AG10803 (cell line): ENCODE measurements at regions not wholly inside any gene's neighbourhood (a gene's known extent, or its start where the extent isn't known, plus 50 kb on each side); places are given as distances from the start of the nearest gene placed in this dataset.

Experiments
- DNase-seq: peaks from one replicate; pipeline ENCODE4 v3.0.0; 2010; ENCODE audit warnings: low read depth
- H3K4me3 ChIP-seq: 2 replicates; pipeline ENCODE4 v1.5.1; 2011; ENCODE audit warnings: mild to moderate bottlenecking, low read length, control low read depth
- TF ChIP-seq, protein P1 (sequence below): conservative IDR thresholded peaks from 2 replicates; pipeline ENCODE4 v1.5.1; 2011; ENCODE audit warnings: mild to moderate bottlenecking, low read length, control low read depth, inconsistent platforms

DNA sequence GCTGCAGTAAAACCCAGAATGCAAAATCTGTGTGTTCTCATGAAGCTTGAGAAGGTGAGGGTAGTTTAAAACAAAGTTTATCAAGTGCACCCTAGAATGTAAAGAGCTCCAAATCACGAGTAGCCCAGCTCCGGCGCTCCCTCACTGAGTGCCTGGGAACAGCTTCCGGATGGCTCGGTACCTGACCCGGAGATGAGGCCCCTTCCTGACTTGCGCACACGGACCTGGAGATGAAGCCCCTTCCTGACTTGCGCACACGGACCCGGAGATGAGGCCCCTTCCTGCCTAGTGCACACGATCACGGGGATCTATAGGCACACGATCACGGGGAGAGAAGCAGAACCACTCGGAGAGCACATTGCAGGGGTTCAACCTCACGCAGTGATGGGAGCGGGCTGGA lies 322.1 kb upstream of the RNF32 start:
- TF ChIP-seq, protein P1, sequence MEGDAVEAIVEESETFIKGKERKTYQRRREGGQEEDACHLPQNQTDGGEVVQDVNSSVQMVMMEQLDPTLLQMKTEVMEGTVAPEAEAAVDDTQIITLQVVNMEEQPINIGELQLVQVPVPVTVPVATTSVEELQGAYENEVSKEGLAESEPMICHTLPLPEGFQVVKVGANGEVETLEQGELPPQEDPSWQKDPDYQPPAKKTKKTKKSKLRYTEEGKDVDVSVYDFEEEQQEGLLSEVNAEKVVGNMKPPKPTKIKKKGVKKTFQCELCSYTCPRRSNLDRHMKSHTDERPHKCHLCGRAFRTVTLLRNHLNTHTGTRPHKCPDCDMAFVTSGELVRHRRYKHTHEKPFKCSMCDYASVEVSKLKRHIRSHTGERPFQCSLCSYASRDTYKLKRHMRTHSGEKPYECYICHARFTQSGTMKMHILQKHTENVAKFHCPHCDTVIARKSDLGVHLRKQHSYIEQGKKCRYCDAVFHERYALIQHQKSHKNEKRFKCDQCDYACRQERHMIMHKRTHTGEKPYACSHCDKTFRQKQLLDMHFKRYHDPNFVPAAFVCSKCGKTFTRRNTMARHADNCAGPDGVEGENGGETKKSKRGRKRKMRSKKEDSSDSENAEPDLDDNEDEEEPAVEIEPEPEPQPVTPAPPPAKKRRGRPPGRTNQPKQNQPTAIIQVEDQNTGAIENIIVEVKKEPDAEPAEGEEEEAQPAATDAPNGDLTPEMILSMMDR: no peak
- no peak overlapping the region for H3K4me3 ChIP-seq
- no peak for DNase-seq

DNA sequence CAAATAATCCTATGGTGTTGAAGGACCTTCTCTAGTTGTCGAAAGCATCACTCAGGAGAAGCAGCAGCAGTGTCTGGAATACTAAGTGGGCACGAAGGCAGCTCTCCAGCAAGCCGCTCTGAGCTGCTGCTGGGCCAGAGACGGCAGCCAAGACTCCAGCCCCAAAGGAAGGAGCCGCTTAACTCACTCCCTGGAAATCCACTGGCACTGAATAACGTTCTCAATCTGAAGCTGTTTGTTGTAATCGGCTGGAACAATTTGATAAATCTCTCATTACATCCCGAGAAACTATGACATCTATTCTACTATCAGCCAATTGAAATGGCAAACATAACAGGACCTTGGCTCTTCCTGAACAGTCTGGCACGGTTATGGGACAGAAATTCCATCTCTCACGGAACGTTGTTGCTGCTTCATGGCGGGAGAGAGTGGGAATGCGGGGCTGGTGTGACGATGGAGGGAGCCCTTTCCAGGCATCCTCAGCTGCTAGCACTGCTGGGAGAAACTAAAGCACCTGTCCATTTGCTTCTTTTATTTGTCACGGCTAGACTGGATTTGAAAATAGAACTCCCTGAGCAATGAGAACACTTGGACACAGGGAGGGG lies 331.5 kb upstream of the RNF32 start:
- TF ChIP-seq, protein P1: no peak
- no peak overlapping the region for H3K4me3 ChIP-seq
- no peak for DNase-seq

DNA sequence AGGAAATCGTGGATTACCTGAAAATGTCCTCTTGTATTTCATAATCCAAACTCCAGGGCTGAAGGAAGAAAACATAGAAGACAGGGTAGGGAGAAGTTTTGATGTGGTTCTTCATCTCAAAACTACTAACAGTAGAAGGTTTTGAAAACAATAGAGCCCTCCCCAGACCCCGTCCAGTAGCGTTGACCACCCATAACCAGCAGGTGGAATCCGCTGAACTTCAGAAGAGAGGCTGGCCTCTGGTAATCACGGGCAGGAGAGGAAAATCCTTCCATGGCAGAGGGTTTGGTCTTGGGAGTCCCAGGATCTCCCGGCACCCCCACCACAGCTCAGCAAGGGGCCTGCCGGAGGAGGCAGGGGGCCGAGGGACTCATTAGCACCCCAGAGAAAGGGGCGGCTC lies 333.4 kb upstream of the RNF32 start:
- TF ChIP-seq, protein P1: no peak
- no peak overlapping the region for H3K4me3 ChIP-seq
- no peak for DNase-seq

DNA sequence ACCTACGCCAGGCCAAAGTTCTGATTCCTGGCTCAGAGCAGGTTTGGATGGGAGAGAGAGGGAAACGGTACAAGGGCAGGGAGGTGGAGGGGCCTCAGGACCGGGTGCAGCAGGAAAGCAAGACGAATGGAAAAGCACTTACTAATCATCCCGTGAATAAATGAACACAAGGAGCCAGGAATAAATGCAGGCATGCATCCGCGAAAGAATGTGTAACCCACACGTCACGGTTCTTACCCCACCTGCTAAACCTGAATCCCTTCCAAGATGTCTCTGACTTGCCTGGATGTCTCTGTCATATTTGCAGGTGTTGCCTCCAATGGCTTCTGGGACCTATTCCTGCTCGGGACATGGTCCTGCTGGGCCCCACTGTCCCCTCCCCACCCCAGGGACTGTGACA lies 335.2 kb upstream of the RNF32 start:
- TF ChIP-seq, protein P1: no peak
- DNase-seq: no peak
- no peak overlapping the region for H3K4me3 ChIP-seq

DNA sequence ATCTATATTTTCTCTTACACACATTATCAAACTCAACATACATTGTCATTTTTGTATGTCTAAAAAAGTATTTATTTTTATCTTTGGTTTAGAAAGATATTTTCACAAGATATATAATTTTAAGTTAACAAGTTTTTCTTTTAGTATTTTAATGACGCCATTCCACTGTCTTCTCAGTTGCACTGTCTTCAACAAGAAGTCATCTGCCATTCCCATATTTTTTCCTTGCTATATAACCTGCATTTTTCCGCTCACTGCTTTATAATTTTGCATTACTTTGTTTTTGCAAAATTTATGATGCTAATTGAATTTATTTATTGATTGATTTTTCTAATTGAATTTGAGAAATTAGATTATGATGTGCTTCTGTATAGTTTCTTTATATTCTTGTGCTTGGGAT lies 357.8 kb upstream of the RNF32 start:
- H3K4me3 ChIP-seq: no peak overlapping the region
- no peak for DNase-seq
- TF ChIP-seq, protein P1: no peak

DNA sequence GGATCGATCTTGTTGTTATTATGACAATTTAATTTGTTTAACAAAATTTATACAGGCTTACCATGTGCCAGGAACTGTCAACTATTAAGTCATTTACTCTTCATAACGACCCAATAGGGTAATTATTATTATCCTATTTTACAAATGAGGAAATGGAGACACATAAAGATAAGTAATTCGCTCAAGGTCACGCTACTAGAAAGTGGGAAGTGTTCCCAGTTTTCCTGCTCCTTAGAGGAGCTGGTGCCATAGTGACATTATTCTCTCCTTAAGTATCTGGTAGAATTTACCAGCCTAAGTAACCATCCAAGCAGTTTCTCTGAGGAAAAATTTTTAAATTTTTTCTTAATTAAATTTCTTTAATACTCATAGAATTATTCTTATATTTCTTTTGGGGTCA lies 360.9 kb upstream of the RNF32 start:
- TF ChIP-seq, protein P1: no peak

DNA sequence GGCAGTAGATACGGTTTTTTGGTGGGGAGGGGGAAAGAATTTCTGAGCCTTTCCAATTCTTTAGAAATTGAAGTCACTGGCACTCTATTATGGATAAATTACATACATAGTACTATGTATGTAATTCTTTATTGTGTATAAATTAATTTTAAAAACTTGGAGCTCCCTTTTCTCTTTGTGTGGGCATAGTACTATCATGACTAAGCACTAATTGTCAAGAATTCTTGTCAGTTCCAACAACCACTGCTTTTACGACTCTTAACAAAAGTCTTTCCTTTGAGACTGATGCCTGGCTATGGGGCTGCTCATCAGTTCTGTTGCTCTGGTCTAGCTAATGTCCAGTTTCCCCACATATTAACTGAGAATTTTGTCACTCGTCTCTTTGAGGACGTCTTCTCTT lies 365.3 kb upstream of the RNF32 start:
- DNase-seq: no peak
- TF ChIP-seq, protein P1: no peak
- no peak overlapping the region for H3K4me3 ChIP-seq

More for the DNA sequence above, 360.9 kb upstream of the RNF32 start:
- no peak for DNase-seq
- no peak overlapping the region for H3K4me3 ChIP-seq
